ENCODE measurements at regions not wholly inside any gene's neighbourhood (a gene's known extent, or its start where the extent isn't known, plus 50 kb on each side); places are given as distances from the start of the nearest gene placed in this dataset.

DNA sequence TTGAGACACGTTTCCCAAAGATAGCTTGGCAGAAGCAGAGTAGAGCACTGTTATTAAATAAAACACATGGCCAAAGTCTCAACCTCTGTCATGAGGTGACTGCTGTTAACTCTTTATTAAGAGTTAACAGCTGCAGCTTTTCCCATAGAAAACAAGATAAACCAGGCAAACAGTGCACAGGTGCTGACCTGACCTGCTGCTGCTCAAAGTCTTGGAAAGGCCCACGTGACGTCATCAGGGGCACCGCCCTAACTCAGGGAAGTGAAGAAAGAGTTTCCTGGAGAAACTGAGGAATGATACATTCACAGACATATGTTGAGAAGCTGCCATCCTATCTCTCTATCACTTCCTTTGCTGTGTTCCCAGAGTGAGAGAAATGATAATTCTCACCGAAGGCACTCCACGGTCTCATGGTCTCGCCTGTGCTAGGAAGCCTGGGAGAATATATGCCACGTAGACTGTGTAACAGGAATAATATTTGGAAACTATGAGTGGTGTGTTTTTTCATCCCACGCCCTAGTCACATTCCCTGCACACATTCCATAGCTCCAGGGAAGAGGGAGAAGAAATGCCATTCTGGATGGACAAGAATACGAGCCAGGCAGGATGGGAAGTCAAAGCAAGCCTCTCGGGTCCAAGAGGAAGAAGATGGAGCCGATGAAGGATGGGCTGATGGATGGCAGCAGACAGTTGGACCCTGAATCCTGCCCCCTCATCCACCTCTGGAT is 146.2 kb upstream of the NFE2L3 start:
- TF ChIP-seq POLR2A (IDR thresholded peaks at IDR 0.05): no peak
- TF ChIP-seq, protein P1, sequence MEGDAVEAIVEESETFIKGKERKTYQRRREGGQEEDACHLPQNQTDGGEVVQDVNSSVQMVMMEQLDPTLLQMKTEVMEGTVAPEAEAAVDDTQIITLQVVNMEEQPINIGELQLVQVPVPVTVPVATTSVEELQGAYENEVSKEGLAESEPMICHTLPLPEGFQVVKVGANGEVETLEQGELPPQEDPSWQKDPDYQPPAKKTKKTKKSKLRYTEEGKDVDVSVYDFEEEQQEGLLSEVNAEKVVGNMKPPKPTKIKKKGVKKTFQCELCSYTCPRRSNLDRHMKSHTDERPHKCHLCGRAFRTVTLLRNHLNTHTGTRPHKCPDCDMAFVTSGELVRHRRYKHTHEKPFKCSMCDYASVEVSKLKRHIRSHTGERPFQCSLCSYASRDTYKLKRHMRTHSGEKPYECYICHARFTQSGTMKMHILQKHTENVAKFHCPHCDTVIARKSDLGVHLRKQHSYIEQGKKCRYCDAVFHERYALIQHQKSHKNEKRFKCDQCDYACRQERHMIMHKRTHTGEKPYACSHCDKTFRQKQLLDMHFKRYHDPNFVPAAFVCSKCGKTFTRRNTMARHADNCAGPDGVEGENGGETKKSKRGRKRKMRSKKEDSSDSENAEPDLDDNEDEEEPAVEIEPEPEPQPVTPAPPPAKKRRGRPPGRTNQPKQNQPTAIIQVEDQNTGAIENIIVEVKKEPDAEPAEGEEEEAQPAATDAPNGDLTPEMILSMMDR (IDR thresholded peaks at IDR 0.05 in 4 of 5, conservative IDR thresholded peaks at IDR 0.05 in 1 of 5): no peak

All from gastrocnemius medialis (tissue), 4 donors.